ENCODE measurements at regions not wholly inside any gene's neighbourhood (a gene's known extent, or its start where the extent isn't known, plus 50 kb on each side); places are given as distances from the start of the nearest gene placed in this dataset.

DNA sequence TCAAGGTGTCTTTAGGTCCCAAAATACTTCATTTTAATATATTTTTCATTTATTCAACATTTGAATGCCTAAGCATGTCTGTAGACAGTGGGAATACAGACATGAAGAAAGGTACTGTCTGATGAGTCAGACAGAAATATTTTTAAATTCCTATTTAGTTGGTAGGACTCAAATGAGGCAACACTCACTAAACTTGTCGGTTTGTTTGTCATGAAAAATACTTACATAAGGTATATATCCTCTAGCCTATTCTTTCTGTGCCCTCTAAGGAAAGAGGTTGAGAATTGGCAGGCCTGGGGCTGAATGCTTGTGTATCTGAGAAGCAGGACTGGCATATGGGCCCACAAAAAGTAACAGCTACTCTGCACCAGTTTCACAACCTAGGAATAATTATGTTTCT is 423.6 kb upstream of the MDFIC2 start:
- DNase-seq (ENCODE audit: low read depth) = peak; percentile 23
- no peak overlapping the region for H3K4me3 ChIP-seq (ENCODE audit: control insufficient read depth, low read depth, low read length)
- TF ChIP-seq, protein P1, sequence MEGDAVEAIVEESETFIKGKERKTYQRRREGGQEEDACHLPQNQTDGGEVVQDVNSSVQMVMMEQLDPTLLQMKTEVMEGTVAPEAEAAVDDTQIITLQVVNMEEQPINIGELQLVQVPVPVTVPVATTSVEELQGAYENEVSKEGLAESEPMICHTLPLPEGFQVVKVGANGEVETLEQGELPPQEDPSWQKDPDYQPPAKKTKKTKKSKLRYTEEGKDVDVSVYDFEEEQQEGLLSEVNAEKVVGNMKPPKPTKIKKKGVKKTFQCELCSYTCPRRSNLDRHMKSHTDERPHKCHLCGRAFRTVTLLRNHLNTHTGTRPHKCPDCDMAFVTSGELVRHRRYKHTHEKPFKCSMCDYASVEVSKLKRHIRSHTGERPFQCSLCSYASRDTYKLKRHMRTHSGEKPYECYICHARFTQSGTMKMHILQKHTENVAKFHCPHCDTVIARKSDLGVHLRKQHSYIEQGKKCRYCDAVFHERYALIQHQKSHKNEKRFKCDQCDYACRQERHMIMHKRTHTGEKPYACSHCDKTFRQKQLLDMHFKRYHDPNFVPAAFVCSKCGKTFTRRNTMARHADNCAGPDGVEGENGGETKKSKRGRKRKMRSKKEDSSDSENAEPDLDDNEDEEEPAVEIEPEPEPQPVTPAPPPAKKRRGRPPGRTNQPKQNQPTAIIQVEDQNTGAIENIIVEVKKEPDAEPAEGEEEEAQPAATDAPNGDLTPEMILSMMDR (conservative IDR thresholded peaks at IDR 0.05; ENCODE audit: control insufficient read depth, insufficient read depth, low read depth, low read length) = no peak

DNA sequence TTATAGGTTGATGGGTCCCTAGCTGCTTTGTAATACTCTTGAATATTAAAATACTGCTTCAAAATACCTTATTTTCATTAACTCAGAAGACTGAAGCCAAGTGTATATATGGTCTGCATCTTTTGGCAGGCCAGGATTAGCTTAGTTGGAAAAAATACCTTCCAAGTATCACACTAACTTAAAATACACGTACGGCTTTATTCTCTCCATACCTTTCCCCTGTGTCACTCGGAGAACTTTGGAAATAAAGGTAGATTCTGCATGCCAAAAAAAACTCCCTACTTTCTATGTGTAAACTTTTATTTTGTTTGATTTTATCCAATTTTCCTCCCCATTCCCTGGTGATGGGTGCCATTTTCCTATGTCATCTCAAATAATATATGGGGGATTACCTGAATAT is 422.3 kb upstream of the MDFIC2 start:
- no peak for DNase-seq (ENCODE audit: low read depth)
- TF ChIP-seq, protein P1 (conservative IDR thresholded peaks at IDR 0.05; ENCODE audit: control insufficient read depth, insufficient read depth, low read depth, low read length) = no peak

DNA sequence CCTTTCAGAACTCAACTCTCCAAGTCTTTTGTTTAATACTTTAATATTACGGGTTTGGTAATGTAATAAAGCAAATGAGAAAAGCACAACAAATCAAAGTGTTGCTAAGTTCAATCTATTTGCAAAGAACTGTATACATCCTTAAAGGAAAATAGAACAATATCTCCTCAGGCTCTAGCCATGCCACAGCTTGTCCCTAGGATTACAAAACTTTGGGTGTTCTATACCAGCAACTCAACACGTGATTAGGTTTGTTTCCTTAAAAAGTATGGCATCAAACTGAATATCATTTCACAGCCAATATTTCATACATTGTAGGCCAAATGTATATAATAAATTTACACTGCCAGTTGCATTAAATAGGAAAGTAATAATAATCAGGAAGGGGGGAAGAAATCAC is 418.6 kb upstream of the MDFIC2 start:
- TF ChIP-seq, protein P1 (conservative IDR thresholded peaks at IDR 0.05; ENCODE audit: control insufficient read depth, insufficient read depth, low read depth, low read length) = no peak
- no peak for DNase-seq (ENCODE audit: low read depth)
- no peak overlapping the region for H3K4me3 ChIP-seq (ENCODE audit: control insufficient read depth, low read depth, low read length)

More for the DNA sequence above, 422.3 kb upstream of the MDFIC2 start:
- no peak overlapping the region for H3K4me3 ChIP-seq (ENCODE audit: control insufficient read depth, low read depth, low read length)

DNA sequence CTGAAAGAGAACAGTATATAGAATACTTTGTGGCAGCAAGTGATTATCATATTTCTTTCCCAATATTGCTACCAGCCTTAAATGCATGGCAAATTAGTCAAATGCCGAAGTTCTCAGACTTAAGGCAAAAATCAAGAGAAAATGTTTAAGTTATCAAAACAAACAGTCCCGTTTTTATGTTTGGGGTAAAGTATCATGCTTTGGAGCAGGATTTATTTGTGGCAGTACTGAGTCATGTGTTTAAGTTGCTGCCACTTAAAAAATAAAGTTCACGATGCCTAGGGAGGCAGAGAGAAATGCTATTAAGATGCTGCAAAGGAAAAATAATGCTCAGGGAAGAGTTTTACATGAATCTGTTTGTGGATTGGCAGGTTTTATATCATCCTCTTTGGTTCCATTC is 417.4 kb upstream of the MDFIC2 start:
- DNase-seq (ENCODE audit: low read depth) = no peak
- no peak overlapping the region for H3K4me3 ChIP-seq (ENCODE audit: control insufficient read depth, low read depth, low read length)
- TF ChIP-seq, protein P1 (conservative IDR thresholded peaks at IDR 0.05; ENCODE audit: control insufficient read depth, insufficient read depth, low read depth, low read length) = no peak

DNA sequence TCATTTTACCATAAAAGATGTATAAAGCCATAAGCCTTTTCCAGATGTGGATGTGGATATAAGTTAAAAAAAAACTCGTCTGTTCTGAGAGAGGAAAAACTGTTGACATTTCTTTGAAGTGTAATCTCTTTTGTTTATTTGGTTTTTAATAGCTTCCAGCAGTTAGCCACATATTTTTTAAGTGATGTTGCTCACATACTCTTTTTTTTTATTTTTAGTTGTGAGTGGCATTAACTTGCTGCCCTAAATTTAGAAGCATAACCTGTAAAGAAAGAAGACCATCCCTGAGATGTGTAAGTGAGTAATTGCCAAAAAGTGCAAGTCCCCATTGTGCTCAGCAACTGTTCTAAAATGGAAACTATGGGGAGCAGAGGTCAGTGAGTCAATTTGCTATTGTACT is 415.9 kb upstream of the MDFIC2 start:
- TF ChIP-seq, protein P1 (conservative IDR thresholded peaks at IDR 0.05; ENCODE audit: control insufficient read depth, insufficient read depth, low read depth, low read length) = no peak
- DNase-seq (ENCODE audit: low read depth) = peak; percentile 31
- no peak overlapping the region for H3K4me3 ChIP-seq (ENCODE audit: control insufficient read depth, low read depth, low read length)

DNA sequence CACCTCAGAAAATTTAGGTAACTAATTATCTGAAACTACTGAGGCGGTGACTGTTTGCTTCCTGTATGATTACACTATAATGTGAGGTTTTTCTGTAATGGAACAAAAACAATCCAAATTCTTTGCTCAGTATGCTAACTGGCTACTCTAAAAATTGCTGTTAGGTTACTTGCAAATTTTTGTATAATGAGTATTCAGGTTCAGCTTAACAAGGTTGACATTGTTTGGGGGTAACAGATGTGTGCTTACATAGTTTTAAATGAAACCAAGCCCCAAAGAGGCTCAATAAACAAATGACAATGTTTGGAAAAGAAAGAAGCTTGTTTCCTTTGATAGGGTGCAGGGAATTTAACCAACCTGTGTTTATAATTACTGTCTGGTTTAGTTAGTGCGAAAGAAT is 414.5 kb upstream of the MDFIC2 start:
- no peak overlapping the region for H3K4me3 ChIP-seq (ENCODE audit: control insufficient read depth, low read depth, low read length)
- TF ChIP-seq, protein P1 (conservative IDR thresholded peaks at IDR 0.05; ENCODE audit: control insufficient read depth, insufficient read depth, low read depth, low read length) = no peak
- DNase-seq (ENCODE audit: low read depth) = no peak

All from fibroblast of mammary gland (primary cell).